ENCODE measurements at regions not wholly inside any gene's neighbourhood (a gene's known extent, or its start where the extent isn't known, plus 50 kb on each side); places are given as distances from the start of the nearest gene placed in this dataset.

GRCh38 chr6:47129129-47129528 is 87.0 kb upstream of the ADGRF1 start:
- Histone ChIP-seq H3K4me1 (peaks cover 0 to 29% of the 10 kb centered on the region in 2 donors), H3K4me3 (no peak overlapping the region), H3K27ac (peak overlapping the region in 1 of 2 donors; percentile 23), H3K27me3 (no peaks in the 10 kb centered on the region), H3K36me3 (no peaks in the 10 kb centered on the region), H3K9me3 (no peaks in the 10 kb centered on the region)
- DNase-seq (ENCODE audit: low spot score): no peak
- no peak for TF ChIP-seq CTCF (IDR thresholded peaks at IDR 0.05)

GRCh38 chr6:47126647-47127391 is 84.7 kb upstream of the ADGRF1 start:
- Histone ChIP-seq H3K27me3 (no peaks in the 10 kb centered on the region), H3K27ac (peak overlapping the region; percentile 24 to 27), H3K36me3 (no peaks in the 10 kb centered on the region), H3K4me3 (no peak overlapping the region), H3K4me1 (peaks cover 0 to 29% of the 10 kb centered on the region in 2 donors), H3K9me3 (no peaks in the 10 kb centered on the region)
- DNase-seq (ENCODE audit: low spot score): no peak
- no peak for TF ChIP-seq CTCF (IDR thresholded peaks at IDR 0.05)

GRCh38 chr6:47118611-47119010 is 76.5 kb upstream of the ADGRF1 start:
- DNase-seq (ENCODE audit: low spot score): no peak
- no peak for TF ChIP-seq CTCF (IDR thresholded peaks at IDR 0.05)
- no peak overlapping the region for H3K27ac ChIP-seq
- H3K9me3 ChIP-seq: no peaks in the 10 kb centered on the region
- no peaks in the 10 kb centered on the region for H3K4me1 ChIP-seq
- no peaks in the 10 kb centered on the region for H3K36me3 ChIP-seq
- H3K27me3 ChIP-seq: no peaks in the 10 kb centered on the region
- no peak overlapping the region for H3K4me3 ChIP-seq

- no peak for DNase-seq (ENCODE audit: low spot score)
- TF ChIP-seq CTCF (IDR thresholded peaks at IDR 0.05): no peak
- Histone ChIP-seq H3K9me3 (no peaks in the 10 kb centered on the region), H3K36me3 (no peaks in the 10 kb centered on the region), H3K4me1 (no peaks in the 10 kb centered on the region), H3K27ac (no peak overlapping the region), H3K4me3 (no peak overlapping the region), H3K27me3 (no peaks in the 10 kb centered on the region)
These were observed 75.2 kb upstream of the ADGRF1 start for GRCh38 chr6:47117314-47117713.

GRCh38 chr6:47116606-47117005 is 74.5 kb upstream of the ADGRF1 start:
- no peaks in the 10 kb centered on the region for H3K9me3 ChIP-seq
- no peaks in the 10 kb centered on the region for H3K4me1 ChIP-seq
- H3K27ac ChIP-seq: no peak overlapping the region
- no peak for DNase-seq (ENCODE audit: low spot score)
- H3K27me3 ChIP-seq: no peaks in the 10 kb centered on the region
- no peak overlapping the region for H3K4me3 ChIP-seq
- no peaks in the 10 kb centered on the region for H3K36me3 ChIP-seq
- no peak for TF ChIP-seq CTCF (IDR thresholded peaks at IDR 0.05)

GRCh38 chr6:47116086-47116485 is 74.0 kb upstream of the ADGRF1 start:
- Histone ChIP-seq H3K27me3 (no peaks in the 10 kb centered on the region), H3K4me3 (no peak overlapping the region), H3K4me1 (no peaks in the 10 kb centered on the region), H3K27ac (no peak overlapping the region), H3K9me3 (no peaks in the 10 kb centered on the region), H3K36me3 (no peaks in the 10 kb centered on the region)
- no peak for DNase-seq (ENCODE audit: low spot score)
- TF ChIP-seq CTCF (IDR thresholded peaks at IDR 0.05): no peak
